Right lobe of liver (tissue), 6 donors: ENCODE measurements at regions not wholly inside any gene's neighbourhood (a gene's known extent, or its start where the extent isn't known, plus 50 kb on each side); places are given as distances from the start of the nearest gene placed in this dataset.

Experiments used
- ATAC-seq, 4 donors: fragments of 200-7000 bp; cut with Tn5 transposase; one replicate each; pipeline ENCODE4 v1.9.1; 2020; ENCODE audit warnings: mild to moderate bottlenecking in 4 of 4, moderate library complexity in 4 of 4
- DNase-seq, 3 donors: peaks; one replicate each; pipeline ENCODE4 v3.0.0-alpha.2; 2020
- H3K27ac ChIP-seq, 3 donors: fragments of 200-600 bp; one replicate each; pipeline ENCODE4 v1.8.0; 2022
- H3K27me3 ChIP-seq, 2 donors: fragments of 200-600 bp; one replicate each; pipeline ENCODE4 v1.8.0; 2022
- H3K36me3 ChIP-seq, 4 donors: fragments of 200-600 bp; sonication (generic) in 1 of 4; one replicate each; pipeline versions ENCODE4 v1.5.1 to v1.8.0; 2017 to 2022; ENCODE audit warnings: control low read depth in 1 of 4
- H3K4me1 ChIP-seq, 4 donors: fragments of 200-600 bp; sonication (generic) in 1 of 4; one replicate each; pipeline versions ENCODE4 v1.5.1 to v1.8.0; 2017 to 2022; ENCODE audit warnings: control low read depth in 1 of 4
- H3K4me3 ChIP-seq, 3 donors: fragments of 200-600 bp; one replicate each; pipeline ENCODE4 v1.8.0; 2022
- H3K9me3 ChIP-seq, 4 donors: fragments of 200-600 bp; sonication (generic) in 1 of 4; one replicate each; pipeline versions ENCODE4 v1.5.1 to v1.8.0; 2017 to 2022; ENCODE audit warnings: control low read depth in 1 of 4
- CTCF ChIP-seq, 4 donors: fragments of 200-600 bp in 3 of 4; fragments of 450-650 bp in 1 of 4; IDR thresholded peaks; one replicate each; pipeline versions ENCODE4 v1.5.1 to v1.8.0; 2016 to 2022; ENCODE audit warnings: antibody characterized with exemption in 4 of 4, mild to moderate bottlenecking in 2 of 4
- POLR2A ChIP-seq: fragments of 450-650 bp; IDR thresholded peaks from one replicate; pipeline ENCODE4 v1.6.1; 2017; ENCODE audit warnings: antibody characterized with exemption, mild to moderate bottlenecking
- WGBS: methylation state at CpG from one replicate; pipeline ENCODE4 v1.1.6; 2018; ENCODE audit warnings: low coverage, low lambda C conversion rate; ENCODE audit not compliant: insufficient coverage; ENCODE audit errors: missing lambda C conversion rate; 5-methylcytosine and 5-hydroxymethylcytosine counted together
- intact Hi-C, 2 donors: fragments of 100-400 bp; cut with DNase I; formaldehyde crosslinking; loops; one replicate each; pipeline versions ENCODE4 v1.11.2 to v1.14.1; 2022
- donor health status: DM: no; HTN: yes; CAD: no.
- donor health status: DM: no; HTN: no; CAD: no.
- donor health status: DM: no; HTN: no; CAD: no.
- donor health status: DM: no; HTN: yes; CAD: no.
- donor health status: DM: no; HTN: yes; CAD: no.

- Histone ChIP-seq H3K27ac (no peak overlapping the region), H3K27me3 (no peaks in the 10 kb centered on the region), H3K4me1 (no peaks in the 10 kb centered on the region), H3K4me3 (no peak overlapping the region), H3K9me3 (no peaks in the 10 kb centered on the region), H3K36me3 (no peaks in the 10 kb centered on the region)
- TF ChIP-seq POLR2A (no peak), CTCF (IDR thresholded peaks at IDR 0.05) (no peak)
- DNase-seq (no peak), ATAC-seq (no peak)
- intact Hi-C loops, result no loop called here
- WGBS, result 75% methylated on average over 1 of the region's 5 CpGs
These were observed 190.0 kb downstream of the PTPN20 start for GRCh38 chr10:47101196-47101595.

GRCh38 chr10:47101807-47102206 lies 190.6 kb downstream of the PTPN20 start:
- intact Hi-C loops, result no loop called here
- Histone ChIP-seq H3K9me3 (no peaks in the 10 kb centered on the region), H3K36me3 (no peaks in the 10 kb centered on the region), H3K4me3 (no peak overlapping the region), H3K4me1 (no peaks in the 10 kb centered on the region), H3K27me3 (no peaks in the 10 kb centered on the region), H3K27ac (no peak overlapping the region)
- WGBS, result 70% methylated on average over 2 of the region's 3 CpGs
- TF ChIP-seq POLR2A (no peak), CTCF (IDR thresholded peaks at IDR 0.05) (no peak)
- no peak for DNase-seq
- ATAC-seq, result no peak

- intact Hi-C loops, result no loop called here
- 78% methylated on average over 4 of the region's 4 CpGs for WGBS
- H3K36me3 ChIP-seq, result no peaks in the 10 kb centered on the region
- ATAC-seq (no peak), DNase-seq (no peak)
- no peaks in the 10 kb centered on the region for H3K27me3 ChIP-seq
- no peaks in the 10 kb centered on the region for H3K4me1 ChIP-seq
- H3K4me3 ChIP-seq, result no peak overlapping the region
- TF ChIP-seq POLR2A (no peak), CTCF (IDR thresholded peaks at IDR 0.05) (no peak)
- no peaks in the 10 kb centered on the region for H3K9me3 ChIP-seq
- no peak overlapping the region for H3K27ac ChIP-seq
These were observed 192.9 kb downstream of the PTPN20 start for GRCh38 chr10:47104151-47104605.

GRCh38 chr10:47104786-47105385 lies 193.7 kb downstream of the PTPN20 start:
- H3K27me3 ChIP-seq, result no peaks in the 10 kb centered on the region
- TF ChIP-seq POLR2A (no peak), CTCF (IDR thresholded peaks at IDR 0.05) (no peak)
- no peak overlapping the region for H3K4me3 ChIP-seq
- DNase-seq (no peak), ATAC-seq (peak; percentile 53 to 76 (median 65))
- H3K4me1 ChIP-seq, result no peaks in the 10 kb centered on the region
- H3K27ac ChIP-seq, result no peak overlapping the region
- no peaks in the 10 kb centered on the region for H3K36me3 ChIP-seq
- no peaks in the 10 kb centered on the region for H3K9me3 ChIP-seq
- intact Hi-C loops, result no loop called here
- WGBS, result 39% methylated on average over 4 of the region's 4 CpGs
